ENCODE measurements at regions not wholly inside any gene's neighbourhood (a gene's known extent, or its start where the extent isn't known, plus 50 kb on each side); places are given as distances from the start of the nearest gene placed in this dataset.

DNA sequence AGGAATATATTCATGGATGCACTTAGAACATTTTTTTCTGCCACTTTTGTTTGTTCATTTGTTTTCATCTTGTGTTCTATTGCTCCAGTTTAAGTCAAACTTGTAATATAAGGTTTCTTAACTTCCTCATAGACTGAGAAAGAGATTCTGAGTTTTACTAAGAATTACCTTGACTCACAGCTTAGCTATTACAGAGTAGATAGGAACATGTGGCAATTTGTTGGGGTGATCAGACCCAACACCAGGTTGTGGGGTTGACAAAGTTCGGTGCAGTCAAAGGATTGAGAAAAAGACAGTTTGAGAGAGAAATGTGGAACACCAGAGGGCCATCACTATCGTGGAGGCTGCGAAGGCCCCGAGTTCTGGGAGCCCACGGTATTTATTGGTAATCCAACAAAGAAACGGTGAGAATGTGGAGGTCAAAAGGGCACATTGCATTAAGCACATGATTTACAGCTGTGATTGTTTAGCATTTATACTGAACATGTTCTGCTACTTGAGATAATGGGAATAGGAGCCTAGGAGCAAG is 2526.0 kb downstream of the PCDH9 start:
- no peak overlapping the region for H3K4me2 ChIP-seq (ENCODE audit: insufficient read depth, low read length)
- DNase-seq (ENCODE audit: low read depth, low spot score) (no peak), FAIRE-seq (no peak)
- no peaks in the 10 kb centered on the region for H3K9me1 ChIP-seq (replicated peaks; ENCODE audit: control insufficient read depth, extremely low read depth, insufficient read depth, low read length)
- ChIA-PET POLR2A (no interaction called here), CTCF (no interaction called here)
- TF ChIP-seq GATA2 (IDR thresholded peaks at IDR 0.05; ENCODE audit: insufficient read depth, insufficient read length, low read depth, low read length), result no peak
- TF ChIP-seq, protein P1, sequence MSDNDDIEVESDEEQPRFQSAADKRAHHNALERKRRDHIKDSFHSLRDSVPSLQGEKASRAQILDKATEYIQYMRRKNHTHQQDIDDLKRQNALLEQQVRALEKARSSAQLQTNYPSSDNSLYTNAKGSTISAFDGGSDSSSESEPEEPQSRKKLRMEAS (IDR thresholded peaks at IDR 0.05; ENCODE audit: insufficient read depth, insufficient read length), result no peak
- no peak for TF ChIP-seq FOS (IDR thresholded peaks at IDR 0.05; ENCODE audit: borderline replicate concordance, insufficient read depth, low read length)
- TF ChIP-seq POLR2A (IDR thresholded peaks at IDR 0.05; ENCODE audit: low read depth, low read length), result no peak
- TF ChIP-seq EZH2 (IDR thresholded peaks at IDR 0.05; ENCODE audit: borderline replicate concordance, low read depth, low read length, severe bottlenecking), result no peak
- TF ChIP-seq, protein P2, sequence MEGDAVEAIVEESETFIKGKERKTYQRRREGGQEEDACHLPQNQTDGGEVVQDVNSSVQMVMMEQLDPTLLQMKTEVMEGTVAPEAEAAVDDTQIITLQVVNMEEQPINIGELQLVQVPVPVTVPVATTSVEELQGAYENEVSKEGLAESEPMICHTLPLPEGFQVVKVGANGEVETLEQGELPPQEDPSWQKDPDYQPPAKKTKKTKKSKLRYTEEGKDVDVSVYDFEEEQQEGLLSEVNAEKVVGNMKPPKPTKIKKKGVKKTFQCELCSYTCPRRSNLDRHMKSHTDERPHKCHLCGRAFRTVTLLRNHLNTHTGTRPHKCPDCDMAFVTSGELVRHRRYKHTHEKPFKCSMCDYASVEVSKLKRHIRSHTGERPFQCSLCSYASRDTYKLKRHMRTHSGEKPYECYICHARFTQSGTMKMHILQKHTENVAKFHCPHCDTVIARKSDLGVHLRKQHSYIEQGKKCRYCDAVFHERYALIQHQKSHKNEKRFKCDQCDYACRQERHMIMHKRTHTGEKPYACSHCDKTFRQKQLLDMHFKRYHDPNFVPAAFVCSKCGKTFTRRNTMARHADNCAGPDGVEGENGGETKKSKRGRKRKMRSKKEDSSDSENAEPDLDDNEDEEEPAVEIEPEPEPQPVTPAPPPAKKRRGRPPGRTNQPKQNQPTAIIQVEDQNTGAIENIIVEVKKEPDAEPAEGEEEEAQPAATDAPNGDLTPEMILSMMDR (IDR thresholded peaks at IDR 0.05; ENCODE audit: extremely low read depth in 1 of 2, insufficient read depth in 1 of 2, low read depth in 1 of 2, low read length in 2 of 2), result no peak
- no peak for TF ChIP-seq POLR2AphosphoS5 (IDR thresholded peaks at IDR 0.05; ENCODE audit: insufficient read depth, low read depth, low read length)
- TF ChIP-seq JUN (IDR thresholded peaks at IDR 0.05; ENCODE audit: borderline replicate concordance, insufficient read depth, insufficient read length, low read depth), result no peak
- no peak for TF ChIP-seq MYC (IDR thresholded peaks at IDR 0.05; ENCODE audit: low read depth, low read length)
- no peaks in the 10 kb centered on the region for H3K9me3 ChIP-seq (replicated peaks; ENCODE audit: control insufficient read depth, insufficient read depth, low read length)
- no peaks in the 10 kb centered on the region for H4K20me1 ChIP-seq (replicated peaks; ENCODE audit: control insufficient read depth, extremely low read depth, insufficient read depth, low read length)
- no peaks in the 10 kb centered on the region for H3K79me2 ChIP-seq (ENCODE audit: control insufficient read depth, insufficient read depth, low read length)
- no peak overlapping the region for H3K4me3 ChIP-seq (replicated peaks in 1 of 3; ENCODE audit: insufficient read depth in 1 of 3, low read depth in 1 of 3, low read length in 3 of 3)
- H3K9ac ChIP-seq (replicated peaks; ENCODE audit: extremely low read depth, insufficient read depth, low read length), result no peak overlapping the region
- H3K27ac ChIP-seq (ENCODE audit: insufficient read depth, low read depth, low read length), result no peak overlapping the region
- H3K27me3 ChIP-seq (ENCODE audit: control insufficient read depth in 2 of 2, insufficient read depth in 2 of 2, low read length in 2 of 2), result no peaks in the 10 kb centered on the region
- dilution Hi-C loops (cut with MboI; ENCODE audit: extremely low pct_ligation_motif_present, low sequenced_read_pairs), result no loop called here
- no TSS peak for BruUV-seq (replicated peaks)
- intact Hi-C loops (cut with micrococcal nuclease), result no loop called here
- no peaks in the 10 kb centered on the region for H3K36me3 ChIP-seq (ENCODE audit: control insufficient read depth in 2 of 2, extremely low read depth in 1 of 2, insufficient read depth in 2 of 2, low read length in 2 of 2)
- no peaks in the 10 kb centered on the region for H3K4me1 ChIP-seq (ENCODE audit: control insufficient read depth, extremely low read depth, insufficient read depth, low read length)
- H2AFZ ChIP-seq (ENCODE audit: low read depth, low read length), result no peak overlapping the region

Data from endothelial cell of umbilical vein (primary cell).